ENCODE measurements at regions not wholly inside any gene's neighbourhood (a gene's known extent, or its start where the extent isn't known, plus 50 kb on each side); places are given as distances from the start of the nearest gene placed in this dataset.

DNA sequence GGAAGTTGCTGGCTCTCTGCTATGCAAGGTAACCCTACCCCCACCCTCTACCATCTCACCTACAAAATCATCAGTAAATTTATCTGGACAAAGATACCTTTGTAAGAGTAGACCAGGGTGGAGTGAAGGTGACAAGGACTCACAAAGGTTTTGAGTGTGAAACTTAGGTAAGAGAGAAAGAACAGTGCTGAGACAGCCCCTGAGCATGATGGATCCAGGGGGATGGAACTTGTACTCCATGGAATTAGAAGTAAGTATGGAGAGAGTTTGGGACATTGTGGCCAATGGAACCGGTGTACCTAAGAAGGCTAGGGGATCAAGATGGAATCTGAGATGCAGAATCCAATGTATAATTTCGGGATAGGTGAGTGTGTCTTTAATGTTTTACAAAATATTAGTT, 153.0 kb upstream of the NSMCE3 start:
- DNase-seq, result no peak

DNA sequence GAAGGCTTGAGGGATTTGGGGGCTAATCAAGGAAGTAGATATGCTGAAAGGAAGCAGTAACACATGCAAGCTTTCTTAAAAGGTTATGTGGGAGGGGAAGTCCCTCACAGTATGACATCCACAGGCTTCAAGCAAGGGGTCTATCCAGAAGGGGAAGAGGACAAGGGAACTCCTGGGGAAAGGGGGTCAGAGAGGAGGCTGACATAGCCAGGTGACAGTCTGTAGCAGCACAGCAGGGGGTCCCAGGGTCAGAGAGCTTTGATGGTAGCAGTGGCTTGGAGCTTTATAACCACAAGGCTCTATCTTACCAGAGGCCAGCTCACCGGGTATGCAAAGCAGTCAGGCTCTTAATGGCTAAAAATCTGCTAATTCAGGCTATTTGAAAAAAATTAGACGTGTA, 150.6 kb upstream of the NSMCE3 start:
- DNase-seq, result no peak

DNA sequence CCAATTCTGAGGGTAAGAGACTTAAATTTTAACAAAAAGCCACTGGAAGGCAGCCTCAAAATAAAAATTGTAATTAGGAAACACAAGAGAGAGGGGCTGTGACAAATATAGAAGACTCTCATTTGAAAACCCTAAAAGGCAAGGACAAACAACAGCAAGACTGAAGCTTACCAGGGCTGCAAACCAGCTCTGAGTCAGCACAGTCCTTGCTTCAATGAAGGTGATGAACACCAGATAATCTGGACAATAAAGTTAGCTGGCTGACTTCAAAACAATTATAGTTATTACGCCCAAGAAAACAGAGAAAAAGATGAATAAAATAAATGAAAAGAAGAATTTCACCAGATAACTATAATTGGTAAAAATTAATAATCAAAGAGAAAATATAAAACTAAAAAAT, 149.3 kb upstream of the NSMCE3 start:
- no peak for DNase-seq

DNA sequence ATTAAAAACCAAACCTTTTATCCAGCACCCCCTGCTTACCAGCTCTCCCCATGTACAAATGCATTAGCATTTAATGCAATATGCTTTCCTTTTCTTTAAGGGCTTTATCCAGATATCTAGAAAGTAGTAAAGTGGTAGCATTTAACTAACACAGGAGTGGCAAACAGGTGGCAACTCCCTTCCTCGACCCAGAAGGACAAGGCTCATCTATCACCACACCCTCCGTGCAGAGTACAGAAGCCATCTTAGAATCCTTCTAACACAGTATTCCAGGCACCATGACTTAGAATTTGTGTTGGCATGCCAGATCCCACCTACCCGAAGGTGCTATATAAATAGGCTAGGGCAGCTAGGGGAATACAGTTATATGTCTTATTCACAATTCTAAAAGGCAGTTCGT, 148.6 kb upstream of the NSMCE3 start:
- DNase-seq, result no peak

DNA sequence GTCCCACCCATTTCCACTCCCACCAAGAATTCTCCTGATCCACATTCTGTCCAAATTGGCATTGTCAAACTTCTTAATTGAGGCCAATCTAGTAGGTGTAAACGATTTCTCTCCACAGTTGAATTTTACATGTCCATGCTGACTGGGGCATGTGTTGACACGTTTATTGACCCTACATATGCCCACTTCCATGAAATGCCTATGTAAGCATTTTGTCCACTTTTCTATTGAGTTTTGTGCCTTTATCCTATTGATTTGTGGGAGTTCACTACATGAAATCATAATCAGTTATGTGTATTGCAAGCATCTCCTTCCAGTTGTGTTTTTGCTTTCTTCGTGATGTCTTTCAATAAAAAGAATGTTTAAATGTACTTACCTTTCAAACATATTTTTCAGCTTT, 141.7 kb upstream of the NSMCE3 start:
- DNase-seq, result no peak

- DNase-seq, result no peak
Measured at GRCh38 chr15:29410338-29410737, 140.7 kb upstream of the NSMCE3 start.

DNA sequence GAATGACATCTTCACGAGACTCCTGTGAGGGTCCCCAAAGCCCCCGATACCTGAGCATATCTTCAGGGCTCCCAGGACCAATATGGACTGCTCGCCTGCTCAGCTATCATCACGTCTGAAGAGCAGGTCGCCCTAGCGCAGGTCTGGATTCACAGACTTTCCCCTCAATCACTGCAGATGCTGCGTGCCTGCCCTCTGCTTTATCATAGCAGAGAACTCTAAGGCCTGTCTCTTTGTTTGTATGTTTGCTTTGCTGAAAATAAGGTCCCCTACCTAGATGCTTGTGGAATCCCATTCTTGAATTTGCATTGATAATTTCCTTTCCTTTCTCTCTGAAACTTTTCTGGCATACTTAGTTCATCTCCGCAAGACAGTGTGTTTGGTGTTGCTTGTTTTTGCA, 140.3 kb upstream of the NSMCE3 start:
- no peak for DNase-seq

GRCh38 chr15:29405564-29405963, 135.9 kb upstream of the NSMCE3 start:
- DNase-seq, result no peak

DNA sequence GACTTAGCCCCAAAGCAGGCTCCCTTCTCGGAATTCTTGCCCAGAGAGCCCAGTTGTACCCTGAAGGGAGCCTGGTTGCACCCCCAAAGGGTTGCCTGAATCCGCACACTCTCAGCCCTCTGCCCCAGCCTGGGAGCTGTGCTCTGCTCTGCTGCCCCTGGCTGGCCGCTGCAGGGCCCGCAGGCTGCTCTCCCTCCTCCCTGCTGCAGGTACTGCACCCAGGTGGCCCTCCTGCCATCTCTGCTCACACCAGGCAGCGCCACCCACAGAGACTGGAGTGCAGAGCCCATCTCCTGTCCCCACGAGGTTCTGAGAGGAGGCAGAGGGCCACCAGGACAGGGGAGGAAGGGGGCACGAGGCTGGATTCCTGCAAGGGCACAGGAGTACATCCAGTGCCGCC, 134.2 kb upstream of the NSMCE3 start:
- DNase-seq, result no peak

DNA sequence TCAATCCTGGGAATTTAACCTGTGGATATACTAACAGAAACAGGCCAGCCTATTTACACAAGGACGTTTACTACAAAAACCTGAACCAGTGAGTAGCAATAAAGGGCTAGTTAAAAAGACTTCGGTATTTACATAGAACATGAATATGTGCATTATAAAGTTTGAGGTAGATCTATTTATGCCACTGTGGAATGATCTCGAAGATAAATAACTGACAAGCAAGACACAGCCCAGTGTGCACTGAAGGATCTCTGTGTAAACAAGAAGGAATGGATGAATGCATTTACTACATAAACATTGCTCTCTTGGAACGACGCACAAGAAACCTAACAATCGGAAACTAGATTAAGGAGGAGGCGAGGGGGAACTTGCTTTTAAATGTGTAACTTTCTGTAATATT, 132.0 kb upstream of the NSMCE3 start:
- DNase-seq, result peak; percentile 18

GRCh38 chr15:29400701-29401100, 131.1 kb upstream of the NSMCE3 start:
- DNase-seq, result no peak

DNA sequence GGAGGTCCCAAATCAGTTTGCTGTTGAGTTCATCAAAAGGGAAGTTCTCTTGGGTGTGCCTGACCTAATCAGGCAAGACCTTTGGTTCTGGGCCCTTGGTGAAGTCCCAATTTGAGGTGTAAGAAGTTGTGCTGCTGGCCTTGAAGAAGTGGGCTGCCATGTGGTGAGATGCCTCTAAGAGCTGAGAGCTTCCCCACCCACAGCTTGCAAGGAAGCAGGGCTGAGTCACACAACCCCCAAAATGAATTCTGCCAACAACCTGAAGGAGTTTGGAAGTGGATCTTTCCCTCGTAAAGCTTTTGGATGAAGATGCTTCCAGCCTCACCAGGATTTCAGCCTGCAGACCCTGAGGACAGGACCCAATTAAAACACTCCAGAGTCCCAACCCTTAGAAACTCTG, 129.3 kb upstream of the NSMCE3 start:
- no peak for DNase-seq

- DNase-seq, result no peak
Measured at GRCh38 chr15:29396176-29396811, 126.7 kb upstream of the NSMCE3 start.

DNA sequence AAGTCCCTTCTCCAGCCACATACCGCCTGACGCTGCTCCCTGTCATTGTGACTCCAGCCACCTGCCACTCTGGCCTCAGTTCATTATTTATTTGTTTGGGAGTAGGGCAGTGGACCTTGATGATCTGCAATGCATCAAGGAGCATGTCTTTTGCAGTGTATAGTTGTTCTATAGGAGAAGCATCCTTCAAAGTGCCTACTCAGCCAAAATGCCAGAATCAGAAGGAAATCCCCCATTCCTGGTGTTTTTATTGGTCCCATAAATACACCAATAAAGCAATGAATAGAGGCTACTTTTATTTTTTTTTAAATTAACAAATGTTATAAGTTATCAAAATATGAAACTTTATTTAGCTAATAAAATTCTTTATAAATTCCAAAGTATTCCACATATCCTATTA, 123.8 kb upstream of the NSMCE3 start:
- DNase-seq, result no peak

DNA sequence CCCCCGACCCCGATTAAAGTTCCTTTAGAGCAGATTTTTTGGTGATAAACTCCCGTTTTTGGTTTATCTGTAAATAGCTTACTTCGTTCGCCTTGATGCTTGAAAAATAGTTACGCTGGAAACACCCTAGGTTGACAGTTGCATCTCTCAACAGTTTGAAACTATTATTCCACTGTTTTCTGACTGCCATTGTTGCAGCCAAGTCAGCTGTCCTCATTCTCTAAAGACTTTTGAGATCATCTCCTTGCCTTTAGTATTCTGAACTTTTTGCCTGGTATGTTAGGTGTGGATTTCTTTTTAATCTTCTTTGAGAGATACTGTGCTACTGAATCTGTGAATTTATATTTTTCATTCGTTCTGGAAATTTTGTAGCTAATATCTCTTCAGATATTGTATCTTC, 122.7 kb upstream of the NSMCE3 start:
- no peak for DNase-seq

- DNase-seq, result no peak
Measured at GRCh38 chr15:29390051-29390450, 120.4 kb upstream of the NSMCE3 start.

DNA sequence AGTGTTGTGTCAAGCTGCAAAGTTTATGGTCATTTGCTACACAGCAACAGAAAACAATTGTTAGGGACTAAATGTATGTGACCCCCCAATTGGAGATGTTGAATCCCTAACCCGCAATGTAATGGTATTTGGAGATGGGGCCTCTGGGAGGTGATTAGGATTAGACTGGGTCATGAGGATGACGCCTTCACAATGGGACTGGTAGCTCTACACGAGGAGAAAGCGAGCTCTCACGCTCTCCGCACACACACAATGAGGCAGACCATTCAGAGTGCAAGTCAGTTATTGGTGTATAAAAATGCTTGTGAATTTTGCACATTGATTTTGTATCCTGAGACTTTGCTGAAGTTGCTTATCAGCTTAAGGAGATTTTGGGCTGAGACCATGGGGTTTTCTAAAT, 116.9 kb upstream of the NSMCE3 start:
- no peak for DNase-seq

- no peak for DNase-seq
Measured at GRCh38 chr15:29383367-29383766, 113.7 kb upstream of the NSMCE3 start.

DNA sequence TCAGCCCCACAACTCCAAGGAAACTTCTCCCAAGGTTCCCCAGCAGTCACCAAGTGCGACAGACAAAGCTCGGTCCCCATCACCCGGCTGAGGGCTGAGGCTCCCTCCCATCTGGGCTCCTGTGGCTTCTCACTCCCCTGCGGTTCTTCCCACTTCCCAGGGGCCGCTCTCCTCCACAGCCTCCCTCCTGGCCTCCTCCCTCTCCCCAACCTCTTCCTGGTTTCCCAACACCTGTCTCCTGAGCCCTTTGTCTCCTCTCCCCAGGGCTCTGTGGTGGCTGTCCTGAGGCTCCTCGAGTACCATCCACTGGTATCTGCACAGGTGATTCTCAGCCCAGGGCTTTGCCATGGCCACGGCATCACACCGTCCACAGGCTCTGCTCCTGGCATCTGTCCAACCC, 113.2 kb upstream of the NSMCE3 start:
- DNase-seq, result no peak

DNA sequence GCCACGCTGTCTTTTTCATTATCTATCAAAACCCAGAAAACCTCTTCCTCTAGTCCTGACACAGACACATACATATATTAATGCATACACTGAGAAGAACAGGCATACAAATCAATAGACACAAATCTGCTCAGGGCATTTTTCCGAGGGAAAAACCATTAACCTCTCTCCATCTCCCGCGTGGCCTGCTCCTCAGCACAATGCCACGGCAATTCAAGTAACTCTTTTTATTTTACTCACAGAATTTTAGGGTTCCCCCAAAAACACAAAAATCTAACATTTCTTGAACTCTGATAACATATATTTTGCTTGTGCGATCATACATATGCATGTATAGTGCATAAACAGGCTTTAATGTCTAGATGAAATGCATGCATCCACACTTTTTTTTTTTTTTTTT, 110.8 kb upstream of the NSMCE3 start:
- DNase-seq, result no peak

DNA sequence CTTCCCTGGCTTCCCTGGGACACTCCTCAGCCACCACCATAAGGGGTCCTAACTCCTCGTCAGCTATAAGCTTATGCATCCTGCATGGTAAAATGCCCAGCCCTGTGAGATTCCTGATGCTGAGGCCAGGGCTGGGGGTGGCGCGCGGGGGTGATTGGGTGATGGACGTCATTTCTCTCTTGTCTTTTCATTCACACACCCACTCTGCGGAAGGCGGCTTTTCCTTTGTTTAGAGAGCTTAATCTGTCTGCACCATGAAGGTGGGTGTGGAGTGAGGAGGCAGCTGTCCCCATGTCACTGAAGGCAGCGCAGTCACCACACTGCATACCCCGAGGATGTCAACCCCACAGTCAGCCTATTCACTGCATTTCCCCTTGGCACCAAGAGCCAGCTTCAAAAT, 110.0 kb upstream of the NSMCE3 start:
- DNase-seq, result peak; percentile 33

DNA sequence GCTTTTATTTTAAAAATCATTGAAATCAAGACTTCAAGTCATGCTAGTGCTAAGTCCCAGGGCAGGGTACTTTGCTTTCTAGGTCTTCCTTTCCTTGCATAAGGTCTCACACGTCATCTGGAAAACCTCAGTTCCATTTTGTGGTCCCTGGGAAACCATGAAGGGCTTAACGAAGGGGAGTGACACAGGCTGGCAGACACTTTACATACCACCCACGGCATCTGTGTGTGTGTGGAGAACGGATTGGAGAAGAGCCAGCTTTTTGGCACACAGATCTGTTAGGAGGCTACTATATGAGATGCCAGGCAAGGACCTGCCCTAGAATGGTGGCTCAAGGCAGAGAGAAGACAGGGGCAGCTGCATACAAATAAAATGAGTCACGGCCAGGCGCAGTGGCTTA, 107.5 kb upstream of the NSMCE3 start:
- no peak for DNase-seq

DNA sequence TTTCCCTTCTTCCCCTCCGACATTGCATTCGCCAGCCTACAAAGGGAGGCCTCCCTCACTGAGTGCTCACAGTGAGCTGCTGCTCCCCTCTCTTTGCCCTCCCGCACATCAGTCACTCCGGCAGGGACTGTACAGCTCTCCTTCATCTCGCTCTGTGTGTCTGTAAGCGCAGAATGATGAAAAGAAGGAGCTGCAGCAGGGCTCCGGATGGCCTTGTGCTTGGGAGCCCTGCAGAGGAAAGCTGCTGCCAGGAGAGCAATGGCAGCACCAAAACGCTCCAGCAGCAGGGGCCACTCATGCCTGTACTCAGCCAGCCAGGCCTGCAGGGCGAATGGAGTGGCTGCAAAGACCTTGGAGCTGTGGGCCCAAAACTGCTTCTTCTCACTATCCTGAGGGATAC, 107.0 kb upstream of the NSMCE3 start:
- no peak for DNase-seq

DNA sequence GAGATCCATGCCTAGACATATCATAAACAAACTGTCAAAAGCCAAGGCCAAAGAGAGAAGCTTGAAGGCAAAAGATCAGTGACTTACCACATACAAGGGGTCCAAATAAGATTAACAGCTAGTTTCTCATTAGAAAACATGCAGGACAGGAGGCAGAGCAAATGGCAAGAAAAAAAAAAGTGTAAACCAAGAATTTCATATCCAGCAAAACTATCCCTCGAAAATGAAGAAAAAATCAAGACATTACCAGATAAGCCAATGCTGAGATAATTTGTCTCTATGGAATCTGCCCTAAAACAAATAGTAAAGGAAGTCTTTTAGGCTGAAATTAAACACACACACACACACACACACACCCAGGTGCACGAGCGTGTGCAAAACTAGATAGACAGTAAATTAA, 99.6 kb upstream of the NSMCE3 start:
- no peak for DNase-seq

DNA sequence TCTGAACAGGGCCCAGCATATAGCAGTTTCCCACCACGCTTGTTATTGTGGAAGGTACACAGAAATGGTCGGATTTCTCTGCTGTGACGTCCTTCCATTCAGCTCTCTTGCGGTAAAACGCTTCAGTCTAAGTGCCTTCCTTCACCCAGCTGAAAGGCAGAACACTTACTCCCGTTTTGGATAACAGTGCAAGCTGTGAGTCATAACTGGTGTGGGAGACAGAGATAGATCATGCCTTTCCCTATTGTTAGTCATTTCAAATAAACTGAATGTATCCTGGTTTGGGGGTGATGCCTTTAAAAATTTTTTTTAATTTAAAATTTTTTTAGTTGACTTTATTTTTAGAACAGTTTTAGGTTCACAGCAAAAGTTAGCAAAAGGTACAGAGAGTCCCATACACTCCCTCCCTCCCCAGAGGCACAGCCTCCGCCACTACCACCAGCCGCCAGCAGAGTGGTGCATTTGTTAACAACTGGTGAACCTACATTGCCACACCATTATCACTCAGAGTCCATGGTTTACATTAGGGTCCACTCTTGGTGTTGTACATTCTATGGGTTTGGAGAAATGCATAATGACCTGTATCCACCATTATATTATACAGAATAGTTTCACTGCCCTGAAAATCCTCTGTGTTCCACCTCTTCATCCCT, 94.9 kb upstream of the NSMCE3 start:
- peak; percentile 20 for DNase-seq

All from tongue (tissue), 1 donor.